GM19328 (cell line): ENCODE measurements at regions not wholly inside any gene's neighbourhood (a gene's known extent, or its start where the extent isn't known, plus 50 kb on each side); places are given as distances from the start of the nearest gene placed in this dataset.
"Not testable (repeated sequence)": the region's sequence is repeated elsewhere in the genome, so short reads cannot be mapped to it uniquely, and the experiment has no call there.

Source experiments
- ATAC-seq: cut with Tn5 transposase; IDR thresholded peaks from one replicate; pipeline ENCODE4 v1.9.1; 2021; ENCODE audit warnings: mild to moderate bottlenecking, moderate library complexity; ENCODE audit not compliant: unreplicated experiment

GRCh38 chr9:87195306-87195705 is 248.0 kb upstream of the GAS1 start:
- no peak for ATAC-seq

GRCh38 chr9:87197349-87198130 is 250.2 kb upstream of the GAS1 start:
- ATAC-seq, result no peak

GRCh38 chr9:87198716-87199115 is 251.4 kb upstream of the GAS1 start:
- no peak for ATAC-seq

GRCh38 chr9:87199278-87199677 is 252.0 kb upstream of the GAS1 start:
- ATAC-seq, result no peak

GRCh38 chr9:87199782-87200181 is 252.5 kb upstream of the GAS1 start:
- no peak for ATAC-seq

- ATAC-seq, result no peak
Observed at GRCh38 chr9:87201351-87201751, 254.0 kb upstream of the GAS1 start.

GRCh38 chr9:87206064-87206661 is 258.9 kb upstream of the GAS1 start:
- ATAC-seq, result no peak

GRCh38 chr9:87210658-87211057 is 263.4 kb upstream of the GAS1 start:
- not testable (repeated sequence) for ATAC-seq

- ATAC-seq, result no peak
Observed at GRCh38 chr9:87211669-87212068, 264.4 kb upstream of the GAS1 start.

GRCh38 chr9:87212605-87213021 is 265.3 kb upstream of the GAS1 start:
- ATAC-seq, result no peak

- ATAC-seq, result no peak
Observed at GRCh38 chr9:87213948-87214347, 266.6 kb upstream of the GAS1 start.

GRCh38 chr9:87214991-87215390 is 267.7 kb upstream of the GAS1 start:
- no peak for ATAC-seq

- no peak for ATAC-seq
Observed at GRCh38 chr9:87216036-87216435, 268.7 kb upstream of the GAS1 start.

- no peak for ATAC-seq
Observed at GRCh38 chr9:87216897-87217455, 269.7 kb upstream of the GAS1 start.

- no peak for ATAC-seq
Observed at GRCh38 chr9:87223392-87224246, 274.0 kb upstream of the DAPK1 start.

- ATAC-seq, result no peak
Observed at GRCh38 chr9:87226896-87227295, 270.8 kb upstream of the DAPK1 start.

GRCh38 chr9:87227456-87227855 is 270.2 kb upstream of the DAPK1 start:
- ATAC-seq, result no peak

- ATAC-seq, result no peak
Observed at GRCh38 chr9:87229108-87229507, 268.6 kb upstream of the DAPK1 start.

- no peak for ATAC-seq
Observed at GRCh38 chr9:87233431-87233830, 264.2 kb upstream of the DAPK1 start.

GRCh38 chr9:87233899-87234455 is 263.7 kb upstream of the DAPK1 start:
- ATAC-seq, result no peak

- no peak for ATAC-seq
Observed at GRCh38 chr9:87234854-87235253, 262.8 kb upstream of the DAPK1 start.
